Adrenal gland (tissue), 9 donors: ENCODE measurements at regions not wholly inside any gene's neighbourhood (a gene's known extent, or its start where the extent isn't known, plus 50 kb on each side); places are given as distances from the start of the nearest gene placed in this dataset.
A peak's percentile ranks its signal among the peaks of the same experiment; 100 is the strongest.

Experiments used
- DNase-seq, 7 donors: peaks; one replicate each; pipeline ENCODE4 v3.0.0-alpha.2; 2019 to 2020
- H3K27ac ChIP-seq, 5 donors: fragments of 200-600 bp; sonication (generic) in 4 of 5; 1 replicate in 3 of 5; 2 replicates in 2 of 5; pipeline versions ENCODE4 v1.5.1 to v1.8.0; 2016 to 2020; ENCODE audit warnings: mild to moderate bottlenecking in 1 of 5
- H3K27me3 ChIP-seq: fragments of 200-600 bp; 2 replicates; pipeline ENCODE4 v1.8.0; 2021
- H3K36me3 ChIP-seq, 2 donors: fragments of 200-600 bp; replicated peaks in 1 of 2; 1 replicate in 1 of 2; 2 replicates in 1 of 2; pipeline versions ENCODE4 v1.5.1 to v1.8.0; 2018 to 2022
- H3K4me1 ChIP-seq, 2 donors: fragments of 200-600 bp; replicated peaks in 1 of 2; 1 replicate in 1 of 2; 2 replicates in 1 of 2; pipeline versions ENCODE4 v1.5.1 to v1.8.0; 2018 to 2021
- H3K4me3 ChIP-seq, 4 donors: fragments of 200-600 bp; sonication (generic) in 3 of 4; one replicate each; pipeline ENCODE4 v1.5.1; 2016 to 2018
- H3K9me3 ChIP-seq, 3 donors: fragments of 200-600 bp; sonication (generic) in 1 of 3; replicated peaks in 1 of 3; 1 replicate in 2 of 3; 2 replicates in 1 of 3; pipeline versions ENCODE4 v1.5.1 to v1.8.0; 2016 to 2021
- POLR2A ChIP-seq, 2 donors: fragments of 450-650 bp; IDR thresholded peaks; one replicate each; pipeline ENCODE4 v1.6.1; 2017; ENCODE audit warnings: antibody characterized with exemption in 2 of 2, mild to moderate bottlenecking in 2 of 2, moderate library complexity in 1 of 2
- WGBS, 4 donors: extraction: QIAGEN DNeasy Blood & Tissue Kit in 2 of 4; methylation state at CpG; one replicate each; pipeline versions ENCODE4 v1.1.5 to v1.1.7; 2013 to 2017; 5-methylcytosine and 5-hydroxymethylcytosine counted together
- intact Hi-C, 2 donors: fragments of 100-400 bp; cut with DNase I; formaldehyde crosslinking; loops; one replicate each; pipeline versions ENCODE4 v1.14.1 to v1.15.0; 2022 to 2023
- TF ChIP-seq, protein P1 (sequence below), 6 experiments: fragments of 450-650 bp in 4 of 6; fragments of 200-600 bp in 2 of 6; sonication (generic) in 1 of 6; IDR thresholded peaks; 1 replicate in 5 of 6; 2 replicates in 1 of 6; pipeline versions ENCODE4 v1.5.1 to v1.8.0; 2016 to 2021; ENCODE audit warnings: antibody characterized with exemption in 6 of 6, mild to moderate bottlenecking in 2 of 6, moderate library complexity in 1 of 6
- donor health status: healthy with polysubstance abuse.
- donor health status: Bipolar disorder and iron deficiency.
- donor health status: DM: yes; HTN: yes; CAD: no.
- donor health status: DM: no; HTN: no; CAD: no.
- donor health status: DM: no; HTN: no; CAD: no.

DNA sequence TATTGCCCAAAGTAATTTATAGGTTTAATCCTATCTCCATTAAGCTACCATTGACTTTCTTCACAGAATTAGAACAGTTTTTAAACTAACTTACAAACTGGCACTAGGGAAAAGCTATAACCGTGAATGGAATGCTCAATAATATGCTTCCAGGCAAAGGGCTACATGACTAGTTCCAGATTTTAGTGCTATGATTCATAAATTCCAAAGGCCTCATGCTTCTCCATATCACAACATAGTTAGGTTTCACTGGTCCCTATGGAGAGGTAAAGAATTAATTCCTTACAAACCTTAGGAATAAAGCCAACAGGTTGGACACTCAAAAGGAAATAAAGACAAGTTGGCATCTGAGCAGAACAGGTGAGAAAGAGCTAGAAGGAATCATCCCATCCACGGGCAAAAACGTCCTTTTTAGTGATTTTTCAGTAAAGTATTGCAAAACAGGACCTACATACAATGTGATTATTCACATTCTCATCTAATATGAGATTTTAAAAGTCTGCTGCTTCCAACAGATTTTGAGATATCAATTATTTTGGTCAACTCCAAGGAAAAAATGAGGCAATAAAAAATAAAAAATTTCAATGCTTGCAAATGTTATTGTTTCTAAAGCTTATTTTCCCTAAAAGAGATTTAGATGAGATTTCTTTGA is 97.0 kb upstream of the TARS1 start:
- Histone ChIP-seq H3K36me3 (no peaks in the 10 kb centered on the region), H3K9me3 (no peaks in the 10 kb centered on the region), H3K4me1 (peaks cover 0 to 4% of the 10 kb centered on the region in 2 donors), H3K27ac (no peak overlapping the region), H3K4me3 (no peak overlapping the region), H3K27me3 (no peaks in the 10 kb centered on the region)
- DNase-seq = no peak
- intact Hi-C loops = no loop called here
- 78 to 83% (median 80%) methylated on average over 3 of the region's 3 CpGs for WGBS, 4 donors
- TF ChIP-seq POLR2A (IDR thresholded peaks at IDR 0.05) = no peak
- TF ChIP-seq, protein P1, sequence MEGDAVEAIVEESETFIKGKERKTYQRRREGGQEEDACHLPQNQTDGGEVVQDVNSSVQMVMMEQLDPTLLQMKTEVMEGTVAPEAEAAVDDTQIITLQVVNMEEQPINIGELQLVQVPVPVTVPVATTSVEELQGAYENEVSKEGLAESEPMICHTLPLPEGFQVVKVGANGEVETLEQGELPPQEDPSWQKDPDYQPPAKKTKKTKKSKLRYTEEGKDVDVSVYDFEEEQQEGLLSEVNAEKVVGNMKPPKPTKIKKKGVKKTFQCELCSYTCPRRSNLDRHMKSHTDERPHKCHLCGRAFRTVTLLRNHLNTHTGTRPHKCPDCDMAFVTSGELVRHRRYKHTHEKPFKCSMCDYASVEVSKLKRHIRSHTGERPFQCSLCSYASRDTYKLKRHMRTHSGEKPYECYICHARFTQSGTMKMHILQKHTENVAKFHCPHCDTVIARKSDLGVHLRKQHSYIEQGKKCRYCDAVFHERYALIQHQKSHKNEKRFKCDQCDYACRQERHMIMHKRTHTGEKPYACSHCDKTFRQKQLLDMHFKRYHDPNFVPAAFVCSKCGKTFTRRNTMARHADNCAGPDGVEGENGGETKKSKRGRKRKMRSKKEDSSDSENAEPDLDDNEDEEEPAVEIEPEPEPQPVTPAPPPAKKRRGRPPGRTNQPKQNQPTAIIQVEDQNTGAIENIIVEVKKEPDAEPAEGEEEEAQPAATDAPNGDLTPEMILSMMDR (IDR thresholded peaks at IDR 0.05) = no peak

- H3K4me3 ChIP-seq = no peak overlapping the region
- TF ChIP-seq, protein P1 (IDR thresholded peaks at IDR 0.05) = no peak
- no peak for TF ChIP-seq POLR2A (IDR thresholded peaks at IDR 0.05)
- 75 to 97% (median 85%) methylated on average over 1 of the region's 1 CpG for WGBS, 4 donors
- no peaks in the 10 kb centered on the region for H3K9me3 ChIP-seq
- H3K27ac ChIP-seq = no peak overlapping the region
- no peaks in the 10 kb centered on the region for H3K36me3 ChIP-seq
- DNase-seq = no peak
- H3K4me1 ChIP-seq = peaks cover 0 to 4% of the 10 kb centered on the region in 2 donors
- H3K27me3 ChIP-seq = no peaks in the 10 kb centered on the region
- intact Hi-C loops = no loop called here
These were observed 94.2 kb upstream of the TARS1 start for GRCh38 chr5:33346534-33346933.

GRCh38 chr5:33361781-33362180 is 79.0 kb upstream of the TARS1 start:
- TF ChIP-seq, protein P1 (IDR thresholded peaks at IDR 0.05) = no peak
- TF ChIP-seq POLR2A (IDR thresholded peaks at IDR 0.05) = no peak
- 88 to 100% (median 97%) methylated on average over 1 of the region's 1 CpG for WGBS, 4 donors
- H3K27ac ChIP-seq = no peak overlapping the region
- no peak overlapping the region for H3K4me3 ChIP-seq
- intact Hi-C loops = no loop called here
- peaks cover 6 to 27% of the 10 kb centered on the region in 2 donors for H3K4me1 ChIP-seq
- DNase-seq = no peak
- no peaks in the 10 kb centered on the region for H3K9me3 ChIP-seq
- no peaks in the 10 kb centered on the region for H3K36me3 ChIP-seq
- H3K27me3 ChIP-seq = no peaks in the 10 kb centered on the region

DNA sequence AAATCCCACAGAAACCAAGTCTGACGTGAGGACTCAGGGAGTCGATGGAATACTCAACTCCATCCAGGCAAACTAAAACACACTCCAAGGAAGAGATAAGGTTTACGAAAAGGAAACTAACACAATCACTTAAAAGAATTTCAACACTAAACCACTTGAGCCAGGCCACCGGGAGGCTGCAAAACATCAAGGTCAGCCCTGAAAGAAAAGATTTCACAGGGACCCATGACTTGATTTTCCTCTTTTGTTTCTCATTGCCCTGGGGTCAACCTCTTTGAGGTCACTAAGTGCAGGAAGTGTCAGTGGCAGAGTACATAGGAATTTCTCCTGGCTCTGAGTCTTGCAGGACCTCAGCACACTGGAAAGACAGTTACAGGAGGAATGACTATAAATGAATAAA is 77.8 kb upstream of the TARS1 start:
- 11 to 19% (median 15%) methylated on average over 4 of the region's 4 CpGs for WGBS, 4 donors
- Histone ChIP-seq H3K4me1 (peaks cover 6 to 27% of the 10 kb centered on the region in 2 donors), H3K36me3 (no peaks in the 10 kb centered on the region), H3K27ac (peak overlapping the region in 4 of 5 donors; percentile 25 to 82 (median 56)), H3K27me3 (no peaks in the 10 kb centered on the region), H3K4me3 (peak overlapping the region in 1 of 4 donors; percentile 27), H3K9me3 (no peaks in the 10 kb centered on the region)
- peak; percentile 21 to 71 (median 60) for DNase-seq
- intact Hi-C loops = no loop called here
- TF ChIP-seq, protein P1 (IDR thresholded peaks at IDR 0.05) = no peak
- no peak for TF ChIP-seq POLR2A (IDR thresholded peaks at IDR 0.05)
